ENCODE measurements at regions not wholly inside any gene's neighbourhood (a gene's known extent, or its start where the extent isn't known, plus 50 kb on each side); places are given as distances from the start of the nearest gene placed in this dataset.

DNA sequence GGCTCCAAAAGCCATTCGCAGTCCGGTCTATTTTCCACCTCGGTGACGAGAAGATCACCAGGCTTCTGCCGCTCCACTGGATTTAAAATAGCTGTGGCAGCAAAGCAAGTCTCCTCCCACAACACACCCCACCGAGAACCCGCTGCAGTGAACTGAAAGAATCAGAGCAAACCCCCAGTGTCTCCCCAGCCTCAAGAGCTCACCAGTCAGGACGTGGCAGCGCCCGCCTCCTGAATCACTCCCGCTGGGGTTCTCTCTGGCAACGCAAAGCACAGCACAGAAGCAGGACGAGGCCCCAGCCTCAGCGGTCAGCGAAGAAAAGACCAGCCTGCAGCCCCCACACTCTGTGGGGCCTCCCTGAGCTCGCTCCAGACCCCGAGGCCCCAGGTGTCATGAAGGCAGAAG, 126.1 kb upstream of the PPP2R2D start:
- DNase-seq (ENCODE audit: low spot score): no peak

DNA sequence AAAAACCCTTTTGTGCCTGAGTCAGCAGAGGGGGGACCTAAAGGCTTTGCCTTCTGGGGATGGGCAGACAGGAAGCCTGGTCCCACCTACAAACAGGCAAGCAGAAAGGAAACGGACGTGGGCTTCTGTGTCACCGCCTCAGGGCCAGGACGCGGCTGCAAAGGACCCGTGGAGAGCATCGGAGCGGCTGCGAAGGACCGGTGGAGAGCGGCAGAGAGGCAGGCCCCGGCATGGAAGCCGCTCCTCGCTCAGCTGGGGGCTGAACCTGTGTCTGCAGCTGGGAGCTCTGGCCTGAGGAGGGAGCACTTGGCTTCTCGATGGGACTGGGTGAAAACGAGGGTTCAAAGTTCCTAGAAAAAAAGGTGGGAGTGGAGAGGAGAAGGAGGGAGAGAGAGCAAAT, 125.4 kb upstream of the PPP2R2D start:
- DNase-seq (ENCODE audit: low spot score): no peak

- DNase-seq (ENCODE audit: low spot score): no peak
Measured at GRCh38 chr10:131775833-131776232, 125.0 kb upstream of the PPP2R2D start.

DNA sequence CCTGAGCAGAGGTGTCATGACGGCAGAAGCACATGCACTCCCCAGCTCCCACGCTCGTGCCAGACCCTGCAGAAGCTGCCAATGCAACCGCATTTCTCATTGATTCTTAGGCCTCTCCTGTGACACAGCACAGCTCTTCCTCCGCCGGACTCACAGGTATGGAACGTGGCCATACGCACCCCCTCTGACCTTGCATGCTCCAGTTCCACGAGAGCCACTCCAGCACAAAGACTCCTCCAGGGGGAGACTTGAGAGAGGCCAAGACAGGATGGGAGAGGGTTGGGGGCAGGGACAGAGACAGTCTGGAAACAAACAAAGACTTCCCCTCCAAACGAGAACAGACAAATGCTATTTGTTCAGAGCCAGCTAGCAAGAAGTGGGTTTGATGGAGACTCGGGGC, 124.3 kb upstream of the PPP2R2D start:
- DNase-seq (ENCODE audit: low spot score): no peak

- no peak for DNase-seq (ENCODE audit: low spot score)
Measured at GRCh38 chr10:131777162-131777561, 123.6 kb upstream of the PPP2R2D start.

GRCh38 chr10:131777921-131778320, 122.9 kb upstream of the PPP2R2D start:
- DNase-seq (ENCODE audit: low spot score): no peak

GRCh38 chr10:131778385-131778784, 122.4 kb upstream of the PPP2R2D start:
- DNase-seq (ENCODE audit: low spot score): no peak

GRCh38 chr10:131778842-131779241, 122.0 kb upstream of the PPP2R2D start:
- DNase-seq (ENCODE audit: low spot score): no peak

GRCh38 chr10:131779661-131780394, 121.0 kb upstream of the PPP2R2D start:
- no peak for DNase-seq (ENCODE audit: low spot score)

DNA sequence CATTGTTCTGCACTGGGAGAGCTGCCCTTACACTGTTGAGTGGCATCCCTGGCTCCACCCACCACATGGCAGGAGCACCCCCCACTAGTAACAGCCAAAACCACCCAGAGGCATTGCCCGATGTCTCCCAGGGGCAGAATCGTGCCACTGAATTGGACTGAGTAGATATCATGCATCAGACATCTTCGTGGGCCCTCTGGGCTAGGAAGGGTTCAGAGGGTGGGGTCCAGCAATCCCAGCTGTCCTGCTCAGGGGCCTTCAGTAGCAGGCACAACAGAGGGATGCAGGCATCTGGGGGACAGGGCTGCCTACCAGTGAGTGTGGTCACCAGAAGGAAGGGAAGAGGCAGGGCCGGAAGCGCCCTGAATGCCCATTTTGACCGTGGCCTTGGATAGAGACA, 119.7 kb upstream of the PPP2R2D start:
- no peak for DNase-seq (ENCODE audit: low spot score)

GRCh38 chr10:131781791-131782190, 119.0 kb upstream of the PPP2R2D start:
- DNase-seq (ENCODE audit: low spot score): no peak

- no peak for DNase-seq (ENCODE audit: low spot score)
Measured at GRCh38 chr10:131784363-131785120, 116.3 kb upstream of the PPP2R2D start.

GRCh38 chr10:131785121-131785460, 115.7 kb upstream of the PPP2R2D start:
- no peak for DNase-seq (ENCODE audit: low spot score)

- peak; percentile 5 for DNase-seq (ENCODE audit: low spot score)
Measured at GRCh38 chr10:131786756-131787605, 113.8 kb upstream of the PPP2R2D start.

- DNase-seq (ENCODE audit: low spot score): no peak
Measured at GRCh38 chr10:131787961-131788360, 112.8 kb upstream of the PPP2R2D start.

- DNase-seq (ENCODE audit: low spot score): no peak
Measured at GRCh38 chr10:131788386-131788785, 112.4 kb upstream of the PPP2R2D start.

DNA sequence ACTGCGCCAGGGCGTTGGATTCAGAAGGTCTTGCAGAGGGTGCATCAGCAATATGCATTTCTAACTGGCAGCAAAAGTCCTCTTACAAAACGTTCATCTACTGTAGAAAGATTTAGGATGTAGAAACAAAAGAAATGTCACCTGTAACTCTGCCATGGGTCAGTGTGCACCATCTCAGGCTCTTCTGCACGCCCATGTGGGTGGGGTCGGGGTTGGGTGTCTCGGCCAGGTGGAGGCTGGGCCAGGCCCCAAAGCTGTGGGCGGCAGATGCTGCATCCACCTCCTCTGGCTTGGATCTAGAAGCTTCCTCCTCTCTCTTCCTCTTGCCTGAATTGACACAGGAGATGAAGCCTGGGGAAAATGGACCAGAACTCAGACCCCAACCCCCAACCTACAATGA, 111.3 kb upstream of the PPP2R2D start:
- no peak for DNase-seq (ENCODE audit: low spot score)

DNA sequence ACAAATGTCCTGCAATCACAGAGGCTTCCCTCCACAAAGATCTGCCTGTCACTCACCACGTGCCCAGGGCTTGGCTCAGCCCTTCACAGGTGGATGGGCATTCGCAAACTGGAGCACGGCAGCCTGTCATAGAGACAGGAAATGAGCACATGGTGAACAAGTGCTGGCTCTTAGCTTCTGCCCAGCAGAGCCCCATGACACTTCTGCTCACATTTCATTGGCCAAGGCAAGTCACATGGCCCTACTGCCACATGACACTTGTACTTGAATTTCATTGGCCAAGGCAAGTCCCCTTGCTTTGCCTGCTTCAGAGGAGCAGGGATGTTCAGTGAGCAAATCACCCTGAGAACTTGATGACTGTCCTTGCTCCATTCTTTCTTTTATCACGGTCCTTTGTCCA, 110.8 kb upstream of the PPP2R2D start:
- DNase-seq (ENCODE audit: low spot score): no peak

DNA sequence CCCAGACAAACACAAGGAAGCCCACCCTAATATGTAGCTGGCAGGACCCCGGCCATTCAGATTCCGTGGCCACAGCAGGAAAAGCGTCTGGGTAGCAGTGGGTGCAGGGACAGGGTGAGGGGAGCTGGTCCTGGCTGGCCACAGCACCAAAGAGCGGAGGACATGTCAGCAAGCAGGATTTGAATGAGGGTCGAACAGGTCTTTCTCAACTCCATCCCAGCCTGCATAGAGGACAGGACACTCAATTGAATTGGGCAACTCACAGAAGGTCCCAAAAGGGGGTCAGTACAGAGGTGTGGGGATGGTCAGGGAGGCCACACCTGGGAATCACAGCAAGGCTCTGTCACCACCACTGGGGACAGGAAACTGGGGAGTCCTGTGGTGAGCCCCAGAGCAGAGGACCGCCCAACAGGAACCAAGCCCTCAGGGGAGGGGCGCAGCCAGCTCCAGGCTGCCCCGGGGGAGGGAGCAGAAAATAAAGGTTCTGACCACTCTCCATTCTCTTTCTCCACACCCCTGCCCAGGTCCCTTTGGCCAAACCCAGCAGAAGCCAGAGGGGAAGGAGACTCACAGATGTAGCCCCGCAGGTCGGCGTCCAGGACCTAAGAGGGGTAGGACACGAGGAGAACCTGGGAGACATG, 108.7 kb upstream of the PPP2R2D start:
- no peak for DNase-seq (ENCODE audit: low spot score)

GRCh38 chr10:131792809-131793208, 108.0 kb upstream of the PPP2R2D start:
- no peak for DNase-seq (ENCODE audit: low spot score)

- DNase-seq (ENCODE audit: low spot score): no peak
Measured at GRCh38 chr10:131795761-131796160, 105.0 kb upstream of the PPP2R2D start.

GRCh38 chr10:131797626-131798025, 103.2 kb upstream of the PPP2R2D start:
- no peak for DNase-seq (ENCODE audit: low spot score)

Data from hematopoietic multipotent progenitor cell treated with erythropoietin and hydrocortisone succinate and interleukin-3 and kit ligand, for 17 days (in vitro differentiated cells).